Hippocampal formation (tissue), 2 donors: ENCODE measurements at regions not wholly inside any gene's neighbourhood (a gene's known extent, or its start where the extent isn't known, plus 50 kb on each side); places are given as distances from the start of the nearest gene placed in this dataset.
A peak's percentile ranks its signal among the peaks of the same experiment; 100 is the strongest.
"Not testable (repeated sequence)": the region's sequence is repeated elsewhere in the genome, so short reads cannot be mapped to it uniquely, and the experiment has no call there.

Experiments
- DNase-seq, 2 donors: peaks; one replicate each; lab custom pipeline; 2025; lab: John Stamatoyannopoulos, UW

DNA sequence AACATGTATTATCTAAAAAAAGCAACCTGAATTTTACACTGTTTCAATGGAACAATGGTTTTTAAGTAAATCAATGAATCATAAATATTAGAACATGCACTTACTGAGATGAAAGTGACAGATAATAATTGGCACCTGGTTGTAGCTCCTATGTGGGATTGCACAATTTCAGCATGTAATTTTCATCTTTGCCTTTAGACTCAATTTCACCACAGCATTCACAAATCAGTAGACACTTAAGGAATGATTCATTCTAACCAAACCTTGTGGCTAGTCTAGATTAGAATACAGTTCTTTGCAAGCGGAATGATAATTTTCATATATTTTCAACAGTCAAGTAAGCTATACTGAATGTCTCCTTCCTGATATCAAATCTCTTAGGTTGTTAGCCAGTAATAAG is 853.4 kb downstream of the KCNT2 start:
- DNase-seq: no peak

DNA sequence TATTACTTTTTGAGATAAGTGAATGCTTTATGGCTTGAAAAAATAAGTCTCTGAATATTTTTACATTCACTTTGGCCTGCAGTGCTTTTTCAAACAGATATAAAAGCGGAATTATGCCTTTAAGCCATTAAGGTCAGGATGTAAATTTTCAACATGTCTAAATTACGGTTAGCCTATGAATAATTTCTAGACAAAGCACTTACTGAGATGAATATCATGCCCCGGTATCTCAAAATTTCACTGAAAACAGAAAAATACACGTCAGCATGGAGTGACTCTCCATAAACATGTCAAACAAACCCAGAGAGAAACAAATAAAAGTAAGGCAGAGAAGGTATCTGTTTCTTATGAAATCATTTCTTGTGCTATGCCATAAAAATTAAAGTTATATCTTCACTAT is 853.9 kb downstream of the KCNT2 start:
- no peak for DNase-seq

- no peak for DNase-seq
Observed at GRCh38 chr1:195748969-195749368, 859.3 kb downstream of the KCNT2 start.

- DNase-seq: no peak
Observed at GRCh38 chr1:195745189-195746010, 862.8 kb downstream of the KCNT2 start.

- DNase-seq: no peak
Observed at GRCh38 chr1:195744256-195744655, 864.0 kb downstream of the KCNT2 start.

DNA sequence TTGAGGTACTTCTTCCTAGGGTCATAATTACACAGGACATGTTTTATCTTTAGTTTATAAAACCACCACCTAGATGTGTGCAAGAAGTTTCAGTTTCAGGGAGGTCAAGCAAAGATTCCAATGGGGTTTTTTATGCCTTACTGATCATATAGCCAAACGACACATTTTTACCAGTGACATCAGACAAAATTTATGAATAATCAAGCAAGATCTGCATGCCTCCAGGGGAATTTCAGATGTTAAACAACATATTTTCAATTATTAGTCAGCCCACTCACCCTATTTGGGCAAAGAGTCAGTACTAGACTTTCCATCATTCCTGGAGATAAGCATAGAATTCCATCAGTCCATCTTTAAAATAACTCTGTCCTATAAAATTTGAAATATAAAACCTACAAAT is 867.4 kb downstream of the KCNT2 start:
- DNase-seq: no peak

DNA sequence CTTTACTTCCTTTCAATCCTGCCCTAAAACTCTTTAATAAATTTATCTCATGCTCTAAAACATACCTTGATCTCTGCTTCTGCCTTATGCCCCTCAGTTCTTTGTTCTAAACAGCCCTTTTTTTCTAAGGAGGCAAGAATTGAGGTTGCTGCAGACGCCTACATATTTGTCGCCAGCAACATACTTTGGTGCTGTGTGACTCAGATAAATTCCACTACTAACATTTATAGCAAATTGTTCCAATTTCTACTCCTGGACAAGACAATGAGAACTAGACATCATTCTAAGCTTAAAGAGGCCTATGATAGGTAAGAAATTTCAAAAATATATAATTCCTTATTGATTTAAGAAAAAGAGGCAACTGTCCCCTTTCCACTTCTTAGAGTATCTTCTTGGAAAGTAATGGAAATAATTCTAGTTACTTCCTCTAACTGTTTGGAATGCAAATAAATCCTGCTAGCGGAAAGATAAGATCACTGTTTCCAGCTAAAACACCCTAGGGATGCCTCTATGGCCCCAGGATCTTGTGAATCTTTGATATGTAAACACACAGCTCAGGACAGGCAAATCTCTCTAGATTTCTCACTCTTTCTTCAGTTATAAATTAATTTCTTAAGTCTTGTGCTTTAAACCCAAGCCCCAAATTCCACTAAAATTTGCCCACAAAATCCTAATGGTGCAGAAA is 869.1 kb downstream of the KCNT2 start:
- no peak for DNase-seq

DNA sequence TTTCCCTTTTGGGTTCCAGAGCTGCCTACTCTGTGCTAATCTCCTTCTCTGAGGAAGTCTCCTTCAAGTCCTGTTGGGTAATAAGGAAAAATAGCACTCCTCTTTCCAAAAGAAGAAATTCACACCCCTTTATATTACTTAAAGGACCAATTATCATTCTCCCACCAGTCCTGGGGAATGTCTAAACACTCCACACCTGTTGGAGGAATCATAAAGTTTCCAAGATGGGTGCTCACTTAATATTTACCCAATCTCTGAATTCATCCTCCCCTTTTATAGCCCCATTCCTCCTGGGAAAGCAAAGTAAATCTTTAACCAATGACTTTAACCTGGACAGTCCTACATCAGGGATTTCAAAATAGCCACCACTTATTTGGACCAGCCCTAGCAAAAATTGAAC is 873.1 kb downstream of the KCNT2 start:
- no peak for DNase-seq

DNA sequence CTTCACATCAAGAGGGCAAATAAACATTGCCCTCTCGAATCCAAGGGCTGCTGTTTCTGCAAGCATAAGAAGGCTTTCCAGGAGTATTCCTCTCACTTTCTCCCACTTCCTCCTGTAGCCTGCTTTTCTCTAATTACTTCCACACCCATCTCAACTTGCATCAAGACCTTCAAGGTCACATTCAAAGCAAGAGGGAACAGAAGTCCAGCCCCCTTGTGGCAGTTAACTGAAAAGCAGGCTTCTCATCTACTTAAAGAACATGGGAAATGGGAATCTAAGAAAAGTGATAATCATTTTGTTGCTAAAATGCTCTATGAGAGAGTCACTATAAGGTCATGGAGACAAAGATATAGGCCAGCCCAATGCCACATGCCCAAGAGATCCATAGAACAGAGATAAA is 874.4 kb downstream of the KCNT2 start:
- DNase-seq: no peak

GRCh38 chr1:195733408-195733807 is 874.8 kb downstream of the KCNT2 start:
- no peak for DNase-seq

DNA sequence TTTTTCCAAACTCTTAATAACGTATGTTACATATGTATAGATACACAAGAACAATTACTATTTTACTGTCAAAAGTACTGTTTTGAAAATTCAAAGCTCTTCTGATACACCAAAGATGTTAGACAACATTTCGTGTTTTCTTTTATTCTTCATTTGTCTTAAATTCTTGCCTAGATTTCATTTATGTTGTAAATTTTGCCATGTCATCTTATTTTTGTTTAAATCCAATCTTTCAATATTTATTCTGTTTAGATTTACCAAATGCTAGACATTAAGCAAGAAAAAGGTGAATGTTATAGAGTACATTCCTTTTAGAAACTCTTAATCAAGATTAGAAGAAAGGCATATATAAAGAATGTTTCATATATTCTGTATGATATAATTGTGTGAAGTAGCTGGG is 876.9 kb downstream of the KCNT2 start:
- no peak for DNase-seq

DNA sequence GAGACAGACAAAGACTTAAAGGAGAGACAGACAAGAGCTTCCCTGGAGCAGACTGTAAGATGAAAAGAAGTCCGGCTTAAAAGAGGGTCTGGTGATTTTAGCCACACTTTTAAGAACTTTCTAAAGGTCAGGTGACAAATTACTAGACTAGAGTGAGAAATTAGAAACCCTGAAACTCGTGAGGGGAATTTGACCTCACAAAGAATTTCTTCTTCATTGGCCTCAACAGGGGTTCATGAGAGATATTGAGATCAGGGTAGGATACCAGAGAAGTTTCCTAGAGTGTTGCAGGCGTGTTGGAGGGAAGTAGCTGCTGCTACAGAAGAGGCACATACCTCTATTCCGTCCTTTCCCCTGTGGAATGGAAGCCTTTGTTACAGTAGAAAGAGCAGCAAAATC is 884.4 kb downstream of the KCNT2 start:
- no peak for DNase-seq

GRCh38 chr1:195722852-195723795 is 885.1 kb downstream of the KCNT2 start:
- DNase-seq: not testable (repeated sequence)

- not testable (repeated sequence) for DNase-seq
Observed at GRCh38 chr1:195722146-195722545, 886.1 kb downstream of the KCNT2 start.

DNA sequence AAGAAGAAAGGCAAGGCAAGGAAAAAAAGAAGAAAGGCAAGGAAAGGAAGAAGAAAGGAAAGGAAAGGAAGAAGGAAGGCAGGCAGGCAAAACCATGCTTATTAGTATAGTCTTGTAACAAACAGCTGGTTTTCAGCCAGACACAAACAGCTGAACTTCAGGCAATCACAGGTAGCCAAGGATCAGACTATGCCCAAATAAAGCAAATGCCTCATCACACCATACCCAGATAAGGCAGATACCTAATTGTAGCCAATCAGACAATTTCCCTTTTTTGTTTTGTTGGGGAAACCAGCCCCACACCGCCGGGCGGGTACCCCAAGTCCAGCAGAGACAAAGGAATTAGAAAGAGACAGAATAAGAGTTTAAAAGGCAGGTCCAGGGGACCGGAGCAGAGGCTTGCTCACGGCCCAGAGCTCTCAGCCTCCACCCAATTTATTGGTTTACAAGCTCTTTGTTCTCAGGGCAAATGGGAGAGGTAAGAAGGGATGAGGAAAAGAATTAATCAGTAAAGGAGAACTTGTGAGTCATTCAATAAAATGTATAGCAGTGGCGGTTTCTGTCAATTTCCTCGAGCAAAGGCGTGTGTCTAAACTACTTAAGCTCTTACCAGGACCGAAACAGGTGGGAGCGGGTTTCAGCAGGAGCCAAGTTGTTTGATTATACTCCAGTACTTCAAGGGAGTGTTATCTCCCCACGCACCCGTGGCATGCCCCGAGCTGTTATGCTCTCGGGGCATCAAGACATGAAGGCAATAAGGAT is 886.8 kb downstream of the KCNT2 start:
- no peak for DNase-seq

DNA sequence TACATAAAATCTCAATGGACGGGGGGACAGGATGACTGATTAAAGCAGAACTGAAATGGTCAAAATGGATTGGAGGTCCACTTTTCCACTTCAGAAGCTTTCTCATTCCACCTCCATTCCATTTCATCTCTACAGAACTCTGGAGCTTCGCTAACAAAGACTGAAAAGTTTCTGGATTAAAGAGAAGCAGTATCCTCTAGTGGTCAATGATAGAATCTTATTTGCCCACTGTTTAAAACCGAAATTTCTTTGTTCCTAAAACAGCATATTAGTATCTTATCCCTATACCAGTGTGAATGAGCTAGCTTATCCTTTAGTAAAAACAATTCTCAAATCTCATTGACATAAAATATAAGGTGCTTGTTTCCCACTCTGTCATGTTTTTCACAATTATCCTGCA is 890.6 kb downstream of the KCNT2 start:
- DNase-seq: peak in 1 of 2 donors; percentile 28

- DNase-seq: no peak
Observed at GRCh38 chr1:195715652-195716051, 892.6 kb downstream of the KCNT2 start.

DNA sequence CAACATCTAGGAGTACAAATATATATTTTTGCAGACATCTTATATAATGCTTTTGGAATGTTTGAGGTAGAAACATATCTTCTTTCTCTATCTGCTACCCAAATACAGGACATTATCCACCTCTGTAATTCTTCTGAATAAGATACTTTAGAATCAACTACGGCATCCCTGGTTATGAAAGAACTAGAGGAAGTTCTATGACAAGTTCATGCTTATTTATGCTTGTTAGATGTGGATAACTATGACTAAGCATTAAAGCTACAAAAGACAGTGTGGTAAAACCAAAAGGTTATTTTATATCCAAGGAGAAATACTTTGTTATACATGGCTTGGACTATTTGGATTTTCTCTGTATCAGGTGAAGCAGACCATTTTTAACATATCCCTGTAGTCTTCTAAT is 894.0 kb downstream of the KCNT2 start:
- no peak for DNase-seq

DNA sequence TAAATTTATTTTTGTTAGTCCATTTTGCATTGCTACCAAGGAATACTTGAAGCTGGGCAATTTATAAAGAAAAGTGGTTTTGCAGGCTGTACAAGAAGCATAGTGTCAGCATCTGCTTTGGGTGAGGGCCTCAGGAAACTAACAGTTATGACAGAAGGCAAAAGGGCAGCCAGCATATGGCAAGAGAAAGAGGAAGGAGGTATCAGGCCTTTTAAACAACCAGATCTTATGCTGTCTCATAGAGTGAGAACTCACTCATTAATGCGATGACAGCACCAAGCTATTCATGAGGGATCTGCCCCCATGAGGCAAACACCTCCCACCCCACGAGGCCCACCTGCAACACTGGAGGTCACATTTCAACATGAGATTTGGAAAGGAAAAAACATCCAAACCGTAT is 898.4 kb downstream of the KCNT2 start:
- no peak for DNase-seq

DNA sequence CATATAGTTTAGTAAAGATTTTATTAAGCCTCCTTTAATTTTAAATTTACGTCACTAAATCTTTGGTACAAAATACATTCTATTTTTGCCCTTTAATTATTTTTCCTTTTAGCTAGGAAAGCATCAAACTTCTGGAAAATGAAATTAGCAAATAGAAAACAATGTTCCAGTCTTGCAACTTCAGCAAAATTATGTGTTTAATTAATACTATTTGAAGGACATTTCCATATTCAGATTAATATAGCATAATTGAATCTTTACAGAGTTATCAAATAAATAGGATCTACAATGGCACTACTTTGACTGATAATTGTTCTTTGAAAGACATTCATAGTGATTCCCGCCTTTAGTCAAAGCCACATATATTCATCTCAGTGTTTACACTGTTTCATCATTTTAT is 904.2 kb downstream of the KCNT2 start:
- no peak for DNase-seq

DNA sequence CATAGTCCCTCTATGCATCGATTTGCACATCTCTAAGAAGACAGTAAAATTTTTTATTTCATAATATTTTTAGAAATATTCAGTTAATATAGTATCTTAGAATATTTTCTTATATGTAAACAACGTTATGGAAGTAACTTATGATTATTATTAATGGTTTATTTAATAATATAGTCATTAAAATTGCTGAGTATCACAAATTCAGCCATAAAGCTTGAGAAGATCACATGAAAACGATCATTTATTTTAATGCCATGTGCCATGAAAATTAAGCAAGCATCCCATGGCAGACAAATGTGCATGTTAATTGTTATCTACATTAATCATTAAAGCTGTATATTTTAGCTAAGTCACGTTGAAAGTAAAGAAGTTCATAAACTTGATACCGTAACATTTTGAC is 907.1 kb downstream of the KCNT2 start:
- DNase-seq: no peak

DNA sequence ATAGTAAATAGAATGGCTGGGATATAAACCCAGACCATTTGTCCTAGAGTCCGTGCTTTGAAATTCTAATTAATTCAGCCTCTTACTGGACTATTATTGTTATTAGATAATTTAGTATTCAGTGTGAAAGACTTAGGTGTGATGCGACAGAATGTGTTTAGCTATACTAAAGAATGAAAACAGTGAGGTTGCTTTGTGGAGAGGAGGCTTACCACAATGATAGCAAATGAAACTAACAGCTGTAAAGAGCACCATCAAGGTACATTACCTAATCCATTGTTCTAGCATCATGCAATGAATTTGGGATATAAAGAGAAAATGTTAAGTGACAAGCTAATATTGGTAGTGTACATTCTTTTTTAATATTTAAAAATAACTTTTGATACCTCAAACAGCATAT is 911.1 kb downstream of the KCNT2 start:
- no peak for DNase-seq
